Activated T-cell treated with anti-CD3 and anti-CD28 coated beads, Interleukin-2, amount 50 U/mL, for 1 hour (primary cell): ENCODE measurements at regions not wholly inside any gene's neighbourhood (a gene's known extent, or its start where the extent isn't known, plus 50 kb on each side); places are given as distances from the start of the nearest gene placed in this dataset.
"Not testable (repeated sequence)": the region's sequence is repeated elsewhere in the genome, so short reads cannot be mapped to it uniquely, and the experiment has no call there.

ENCODE experiments used
- DNase-seq: peaks from one replicate; pipeline ENCODE4 v3.0.0-alpha.2; 2020

DNA sequence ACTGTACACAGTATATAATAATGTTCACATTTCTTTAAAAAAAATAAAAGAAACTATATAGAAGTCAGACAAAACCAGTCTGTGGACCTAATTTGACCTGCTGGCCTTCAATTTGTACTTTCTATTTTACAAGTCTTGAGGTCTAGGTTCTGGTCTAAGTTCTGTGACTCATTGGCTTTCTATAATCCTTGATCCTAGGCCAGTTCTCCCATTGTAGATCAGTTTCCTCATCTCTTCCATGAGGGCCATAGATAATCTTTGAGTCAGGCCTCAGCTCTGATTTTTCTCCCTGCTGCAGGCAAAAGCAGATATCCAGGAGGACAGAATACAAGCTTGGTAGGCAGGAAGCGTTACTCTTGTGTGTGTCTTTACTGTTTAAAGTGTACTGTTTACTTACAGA, 603.7 kb upstream of the CAMK1G start:
- DNase-seq = no peak

DNA sequence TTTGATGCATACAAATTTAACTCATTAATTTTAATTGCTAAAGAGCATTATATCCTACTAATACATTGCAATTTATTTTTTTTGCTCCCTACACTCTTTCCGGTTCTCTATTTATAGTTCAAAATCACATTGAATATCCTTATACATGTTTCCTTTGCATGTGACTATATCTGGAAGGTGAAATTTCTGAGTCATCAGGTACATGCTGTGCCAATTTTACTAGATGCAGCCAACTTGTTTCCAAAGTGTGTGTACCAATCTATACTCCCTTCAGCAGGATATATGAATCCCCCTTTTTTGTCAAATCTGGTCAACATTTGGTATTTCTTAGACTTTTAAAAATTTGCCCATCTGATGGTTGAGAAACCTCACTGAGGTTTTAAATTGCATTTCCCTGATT, 602.9 kb upstream of the CAMK1G start:
- no peak for DNase-seq

DNA sequence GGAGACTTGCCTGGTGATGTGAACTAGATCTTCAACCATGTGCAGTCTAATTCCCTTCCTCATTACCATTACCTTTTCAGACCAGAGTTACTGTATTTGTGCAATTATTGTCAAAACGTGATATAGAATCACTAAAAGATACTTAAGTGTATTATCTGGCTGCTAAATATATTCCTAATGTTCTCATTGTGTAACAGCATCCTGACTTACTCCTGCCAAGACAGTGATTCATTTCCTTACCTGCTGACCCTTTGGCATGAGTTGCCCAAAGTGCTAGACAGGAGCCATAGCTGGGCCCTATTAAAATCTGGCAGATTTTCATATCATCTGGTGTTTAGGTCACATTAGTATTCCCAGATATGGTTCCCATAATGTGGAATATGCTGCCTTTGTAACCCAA, 598.3 kb upstream of the CAMK1G start:
- DNase-seq = no peak

DNA sequence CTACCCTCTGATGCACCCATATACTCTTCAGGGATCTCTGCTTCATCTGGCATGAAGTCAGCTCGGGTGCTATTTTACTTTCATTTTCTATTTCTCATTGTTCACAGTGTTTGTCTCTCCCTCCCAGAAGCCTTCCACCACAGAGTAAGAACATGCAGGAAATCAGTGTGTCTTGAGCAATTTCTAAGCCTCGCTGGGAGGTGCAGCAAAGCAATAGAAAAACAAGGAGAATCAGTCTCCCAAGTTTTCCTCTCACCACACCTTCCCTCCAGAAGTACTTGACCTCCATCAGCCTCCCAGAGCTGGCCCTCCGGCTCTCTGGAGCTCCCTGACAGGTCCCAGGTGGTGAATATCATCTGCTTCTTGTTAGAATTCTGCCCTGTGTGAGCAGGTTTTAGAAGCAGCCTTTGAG, 594.7 kb upstream of the CAMK1G start:
- DNase-seq = peak; percentile 15

DNA sequence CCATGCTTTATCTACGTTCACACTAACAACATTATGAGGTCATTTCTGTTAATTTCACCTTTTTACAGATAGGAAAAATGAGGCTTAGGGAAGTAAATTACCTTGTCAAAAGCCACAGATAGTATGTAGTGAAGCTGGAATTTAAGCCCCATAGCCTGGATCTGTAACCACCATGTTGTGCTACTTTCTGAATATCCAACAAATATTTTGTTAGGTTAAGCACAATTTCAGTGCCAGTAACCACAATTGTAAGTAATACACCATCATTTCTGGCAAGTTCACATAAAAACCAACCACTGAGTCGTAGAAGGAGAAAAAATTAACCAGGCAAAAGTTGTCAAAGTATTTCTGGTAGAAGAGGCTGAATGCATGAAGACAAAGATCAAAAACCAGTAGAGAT, 593.1 kb upstream of the CAMK1G start:
- DNase-seq = no peak

DNA sequence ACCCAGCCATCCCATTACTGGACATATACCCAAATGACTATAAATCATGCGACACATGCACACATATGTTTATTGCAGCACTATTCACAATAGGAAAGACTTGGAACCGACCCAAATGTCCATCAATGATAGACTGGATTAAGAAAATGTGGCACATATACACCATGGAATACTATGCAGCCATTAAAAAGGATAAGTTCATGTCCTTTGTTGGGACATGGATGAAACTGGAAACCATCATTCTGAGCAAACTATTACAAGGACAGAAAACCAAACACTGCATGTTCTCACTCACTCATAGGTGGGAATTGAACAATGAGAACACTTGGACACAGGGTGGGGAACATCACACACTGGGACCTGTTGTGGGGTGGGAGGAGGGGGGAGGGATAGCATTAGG, 586.5 kb upstream of the CAMK1G start:
- not testable (repeated sequence) for DNase-seq

DNA sequence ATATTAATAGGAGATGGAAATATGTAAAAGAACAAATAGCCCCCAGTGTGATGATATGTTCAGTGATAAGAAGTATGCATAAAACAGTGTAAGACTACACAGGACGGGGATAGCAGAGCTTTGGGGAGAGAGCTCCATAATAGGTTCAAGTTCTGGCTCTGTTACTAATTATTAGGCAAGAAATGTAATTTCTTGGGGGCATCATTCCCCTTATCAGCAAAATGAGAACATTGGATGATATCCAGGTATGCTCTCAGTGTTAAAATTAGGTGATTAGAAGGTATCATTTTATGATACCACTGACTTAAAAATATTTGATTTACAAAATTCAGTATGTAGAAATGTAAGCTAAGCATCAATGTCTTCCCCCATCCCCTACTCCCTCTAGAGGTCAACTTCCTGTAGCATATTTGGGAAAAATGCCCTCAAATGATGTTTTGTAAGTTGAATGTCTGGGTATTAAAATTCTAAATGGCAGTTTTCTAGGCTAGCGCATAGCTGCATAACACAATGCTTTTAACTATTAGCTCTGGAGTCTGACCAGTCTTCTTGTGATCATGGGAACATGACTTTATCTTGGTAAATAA, 585.7 kb upstream of the CAMK1G start:
- no peak for DNase-seq

DNA sequence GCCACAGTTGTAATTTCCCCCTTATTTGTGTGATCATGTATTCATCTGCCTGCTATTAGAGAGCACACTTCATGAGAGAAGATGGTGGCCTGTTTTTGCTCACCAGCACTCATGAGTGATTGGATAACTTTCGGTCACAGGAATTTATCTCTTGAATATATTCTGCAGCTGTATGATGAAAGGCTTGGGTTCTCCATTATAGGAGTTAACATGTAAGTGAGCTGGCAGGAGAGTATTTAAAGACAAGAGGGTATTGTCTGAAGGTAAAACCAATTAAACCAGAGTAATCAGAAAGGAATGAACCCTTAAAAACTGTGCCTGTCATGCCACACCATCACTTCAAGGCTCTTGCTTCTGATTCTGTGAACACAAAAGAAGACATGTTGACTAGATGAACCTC, 574.9 kb upstream of the CAMK1G start:
- DNase-seq = no peak

DNA sequence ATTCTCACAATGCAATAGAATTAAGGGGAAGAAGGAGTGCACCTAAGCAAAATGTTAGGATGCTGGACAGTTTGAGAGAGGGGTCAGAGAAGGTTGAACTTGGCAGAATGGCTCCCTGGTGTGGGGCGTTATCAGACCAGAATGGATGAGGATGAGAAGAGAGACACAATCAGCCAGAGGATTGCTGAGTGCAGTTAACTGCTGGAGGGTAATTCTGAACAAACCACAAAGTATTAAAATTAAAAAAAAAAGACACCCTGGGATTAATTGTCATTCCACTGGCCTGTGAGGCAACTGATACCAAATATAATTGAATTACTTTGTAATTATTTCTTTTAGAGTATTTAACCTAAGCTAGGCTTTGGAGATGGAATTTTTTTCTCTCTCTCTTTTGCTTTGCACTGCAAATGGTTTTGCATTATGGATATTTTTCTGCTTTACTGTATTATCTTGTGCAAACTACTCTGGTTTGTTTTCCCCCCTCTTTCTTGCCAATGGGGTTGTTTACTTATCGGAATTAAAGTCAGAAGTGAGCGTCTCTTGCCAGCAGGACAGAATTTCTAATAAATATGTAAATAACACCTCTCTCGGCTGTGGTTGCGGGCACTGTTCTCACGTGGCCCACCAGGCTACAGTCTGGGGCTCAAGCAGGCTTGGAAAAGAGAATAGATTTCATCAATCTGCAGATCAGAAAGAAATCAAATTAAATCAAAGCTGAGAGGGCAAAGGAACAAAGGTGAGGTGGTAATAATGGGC, 572.9 kb upstream of the CAMK1G start:
- DNase-seq = no peak

DNA sequence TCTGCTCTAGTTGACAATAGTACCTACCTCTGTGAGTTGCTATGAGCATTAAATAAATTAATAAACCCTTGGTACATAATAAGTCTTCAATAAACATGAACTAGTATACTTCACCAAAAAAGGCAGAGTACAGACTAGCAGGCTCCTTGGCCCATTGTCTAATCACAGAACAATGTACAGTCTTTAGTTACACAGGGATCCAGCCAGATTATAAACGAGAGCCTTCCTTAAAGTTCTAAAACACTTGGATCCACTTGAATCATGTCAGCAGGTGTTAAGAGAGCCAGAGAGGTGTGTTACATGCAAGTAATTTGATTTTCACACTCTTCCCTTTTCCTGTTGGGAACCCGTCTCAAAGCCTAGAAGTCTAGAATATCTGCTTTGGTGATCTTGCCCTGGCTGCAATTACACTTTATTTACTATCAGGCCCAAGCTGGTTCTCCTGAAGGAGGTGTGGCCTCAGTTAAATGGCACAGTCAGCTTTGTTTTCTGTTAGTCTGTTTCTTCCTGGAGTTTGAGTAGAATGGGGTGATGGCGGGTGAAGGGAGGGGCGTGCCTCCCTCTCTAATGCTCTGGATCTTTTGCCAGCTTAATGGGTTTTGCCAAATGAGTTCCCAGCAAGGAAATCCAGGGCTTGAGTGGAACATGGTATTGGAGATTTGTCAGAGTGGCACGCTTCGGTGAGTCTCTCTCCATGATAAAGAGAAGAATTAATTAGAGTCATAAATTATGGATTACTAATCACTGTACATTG, 570.9 kb upstream of the CAMK1G start:
- DNase-seq = no peak

DNA sequence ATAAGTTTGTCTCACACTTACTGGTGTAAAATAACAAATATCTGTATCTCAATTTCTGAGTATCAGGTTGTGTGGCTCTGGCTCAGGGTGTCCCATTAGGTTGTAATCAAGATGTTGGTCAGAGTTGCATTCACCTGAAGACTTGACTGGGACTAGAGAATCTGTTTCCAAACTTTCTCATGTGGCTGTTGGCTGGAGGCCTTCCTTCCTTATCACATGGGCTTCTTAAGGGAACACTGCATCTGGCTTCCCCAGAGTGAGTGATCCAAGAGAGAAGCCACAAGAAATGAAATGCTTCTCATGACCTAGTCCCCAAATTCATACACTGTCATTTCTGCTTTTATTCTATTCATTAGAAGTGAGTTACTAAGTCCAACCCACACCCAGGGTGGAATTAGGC, 568.4 kb upstream of the CAMK1G start:
- DNase-seq = no peak

DNA sequence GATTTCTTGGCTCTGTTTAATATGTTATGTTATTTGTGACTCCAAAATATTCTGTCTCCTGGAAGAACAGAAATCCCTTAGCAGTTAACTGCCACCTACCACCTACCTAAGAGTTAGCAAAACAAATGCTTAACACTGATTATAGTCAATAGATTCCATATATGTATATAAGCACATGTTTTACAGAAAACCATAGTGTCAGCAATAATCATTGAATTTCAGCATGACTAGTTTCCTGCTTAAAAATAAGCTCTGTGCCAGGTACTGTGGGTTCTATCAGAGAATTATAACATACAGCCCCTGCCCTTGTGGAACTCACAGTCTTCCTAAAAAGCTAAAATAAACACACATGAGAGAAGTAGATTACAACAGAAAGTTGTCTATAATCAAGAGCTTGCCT, 561.9 kb upstream of the CAMK1G start:
- no peak for DNase-seq

DNA sequence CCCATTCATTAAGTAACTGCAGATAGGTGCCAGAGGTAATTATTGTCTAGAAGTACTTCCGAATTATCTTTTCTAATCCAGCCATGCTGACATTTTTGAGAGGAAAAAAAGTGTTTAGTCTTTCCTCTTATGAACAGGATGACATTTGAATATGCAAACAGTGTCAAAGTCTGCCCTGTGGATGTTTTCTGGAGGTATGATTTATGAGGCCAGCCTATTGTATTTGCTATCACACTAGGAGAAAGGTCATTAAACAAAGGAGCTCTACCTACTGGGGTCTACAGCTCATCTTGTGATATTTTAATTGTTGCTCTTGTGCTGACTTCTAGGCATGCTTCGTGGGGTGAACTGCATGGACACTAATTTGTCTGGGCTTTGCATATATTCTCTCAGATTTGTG, 559.7 kb upstream of the CAMK1G start:
- no peak for DNase-seq

DNA sequence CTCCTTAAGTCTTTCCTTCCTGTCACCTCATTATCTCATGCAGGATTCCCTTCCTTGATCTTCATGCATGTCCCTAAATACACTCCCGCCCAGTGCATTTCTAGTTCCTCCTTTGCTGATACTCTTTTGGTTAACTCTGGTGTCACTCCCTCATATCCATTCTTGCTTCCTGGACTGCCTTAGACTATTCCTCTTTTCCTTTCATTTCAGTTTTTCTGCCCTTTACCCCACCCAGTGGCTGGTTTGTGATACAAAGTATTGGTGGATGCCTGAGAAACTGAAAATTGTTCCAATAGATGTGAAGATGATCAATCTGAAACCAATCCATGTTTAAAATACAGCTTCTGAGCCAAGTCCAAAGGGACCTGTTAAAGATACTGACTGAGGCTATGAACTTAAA, 553.8 kb upstream of the CAMK1G start:
- no peak for DNase-seq

DNA sequence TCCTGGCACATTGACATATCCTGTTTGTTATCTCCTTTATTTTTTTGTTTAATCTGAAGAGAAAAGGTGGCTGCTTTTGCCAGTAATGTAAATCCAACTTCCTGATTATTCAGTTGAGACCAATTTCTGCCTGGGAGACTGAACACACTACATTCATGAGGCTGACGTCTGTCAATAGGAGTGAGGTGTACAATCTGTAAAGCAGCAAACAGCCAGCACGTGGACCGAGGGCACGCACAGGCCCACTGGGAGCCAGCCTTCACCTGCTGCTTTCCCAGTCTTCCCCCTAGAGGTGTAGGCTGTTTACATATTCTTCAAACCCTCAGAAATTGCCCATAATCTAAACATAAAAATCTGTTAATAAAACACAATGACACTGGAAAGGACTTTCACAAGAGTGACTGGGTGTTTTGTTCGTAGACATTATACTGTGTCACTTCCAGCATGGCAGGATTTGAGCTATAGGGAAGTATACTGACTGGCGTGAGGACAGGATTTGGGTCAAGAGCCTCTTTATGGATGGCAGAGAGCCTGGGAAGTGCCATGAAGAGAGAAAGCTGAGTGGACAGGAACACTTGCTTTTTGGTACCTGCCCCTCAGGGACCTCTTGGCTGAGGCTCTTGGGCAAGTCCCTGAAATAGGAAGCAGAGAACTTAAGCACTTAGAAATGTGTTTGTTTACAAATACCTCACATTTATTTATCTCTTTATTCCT, 552.9 kb upstream of the CAMK1G start:
- no peak for DNase-seq

DNA sequence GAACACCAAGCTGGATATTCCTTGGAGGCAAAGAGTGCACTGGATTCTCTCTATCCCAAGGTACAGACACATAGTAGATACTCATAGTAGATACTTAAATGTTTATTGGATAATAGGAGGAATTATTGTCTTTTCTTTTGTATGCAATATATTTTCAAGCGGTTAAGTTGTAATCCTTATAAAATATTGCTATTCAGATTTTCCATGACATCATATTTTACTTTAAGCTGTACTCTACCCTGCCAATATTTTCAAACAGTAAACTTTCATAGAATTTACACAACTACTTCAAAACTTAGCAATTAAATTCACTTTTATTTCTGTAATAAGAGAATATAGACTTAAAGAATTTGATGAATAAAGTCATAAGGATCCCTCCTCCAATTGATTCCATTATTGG, 546.5 kb upstream of the CAMK1G start:
- no peak for DNase-seq

DNA sequence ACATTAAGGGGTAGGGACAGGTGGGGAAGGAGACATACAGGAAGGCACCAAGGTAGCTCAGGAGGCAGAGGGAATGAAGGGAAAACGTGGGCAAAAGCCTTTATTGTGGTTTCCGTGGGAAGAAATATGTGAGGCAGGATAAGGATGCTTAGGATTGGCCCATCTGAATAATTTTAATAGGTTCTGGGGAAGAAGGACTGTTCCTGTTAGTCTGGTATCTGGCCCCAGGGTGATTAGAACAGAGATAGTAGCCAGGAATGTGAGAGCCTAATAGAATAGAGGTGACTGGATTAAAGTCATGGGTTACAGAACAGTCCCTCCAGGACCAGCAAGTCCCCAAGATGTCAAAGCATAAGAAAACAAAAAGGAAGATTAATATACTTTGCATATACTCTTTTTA, 545.2 kb upstream of the CAMK1G start:
- no peak for DNase-seq

DNA sequence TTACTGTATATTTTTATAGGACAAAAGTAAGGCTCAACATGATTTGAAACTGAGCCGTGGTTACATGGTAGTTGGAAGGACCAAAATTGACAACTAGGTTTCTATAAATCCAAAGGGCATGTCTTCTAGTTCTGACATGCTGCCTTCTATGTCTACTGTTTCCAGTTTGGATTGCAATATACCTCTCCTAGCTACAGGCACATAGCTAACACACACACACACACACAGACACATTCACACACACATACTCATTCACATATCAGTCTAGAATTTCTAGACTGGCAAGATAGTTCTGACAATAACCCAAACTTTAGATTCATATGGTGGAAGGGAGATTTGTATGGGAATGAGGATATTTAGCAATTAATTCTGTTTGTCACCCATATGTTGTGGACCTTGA, 544.8 kb upstream of the CAMK1G start:
- DNase-seq = no peak

DNA sequence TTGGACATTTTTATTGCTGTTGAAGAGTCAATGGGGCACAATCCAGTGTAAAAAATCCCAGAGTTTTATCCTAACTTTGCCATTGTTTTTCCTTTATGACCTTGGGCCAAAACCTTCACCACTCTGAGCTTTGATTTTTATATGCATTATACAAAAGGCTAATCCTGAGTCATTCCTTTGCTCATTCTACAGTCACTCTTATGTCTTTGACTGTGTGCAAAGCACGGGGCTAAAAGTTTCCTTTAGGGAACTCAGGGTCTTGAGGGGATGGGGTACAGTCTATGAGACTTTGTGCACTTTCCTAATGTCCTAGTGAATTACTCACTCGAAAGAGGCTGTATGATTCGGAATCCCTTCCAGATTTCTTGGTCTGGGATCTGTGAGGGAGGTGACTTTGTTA, 543.2 kb upstream of the CAMK1G start:
- no peak for DNase-seq

DNA sequence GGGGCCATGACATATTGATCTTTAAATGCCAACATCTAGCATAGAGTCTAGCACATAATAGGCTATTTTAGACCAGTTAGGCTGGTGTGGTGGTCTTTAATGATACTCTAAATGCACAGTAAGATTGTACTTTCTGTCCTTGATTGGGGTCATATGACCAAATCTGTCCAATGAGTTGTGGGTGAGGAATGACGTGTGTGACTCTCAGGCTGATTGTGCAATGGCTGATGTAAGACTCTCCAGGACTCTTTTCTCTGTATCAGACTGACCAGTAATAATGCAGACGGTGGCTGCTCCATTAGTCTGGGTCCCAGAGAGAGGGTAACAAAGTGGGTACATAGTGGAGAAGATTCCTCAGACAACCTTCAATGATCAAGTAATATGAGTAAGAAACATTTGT, 541.6 kb upstream of the CAMK1G start:
- no peak for DNase-seq

DNA sequence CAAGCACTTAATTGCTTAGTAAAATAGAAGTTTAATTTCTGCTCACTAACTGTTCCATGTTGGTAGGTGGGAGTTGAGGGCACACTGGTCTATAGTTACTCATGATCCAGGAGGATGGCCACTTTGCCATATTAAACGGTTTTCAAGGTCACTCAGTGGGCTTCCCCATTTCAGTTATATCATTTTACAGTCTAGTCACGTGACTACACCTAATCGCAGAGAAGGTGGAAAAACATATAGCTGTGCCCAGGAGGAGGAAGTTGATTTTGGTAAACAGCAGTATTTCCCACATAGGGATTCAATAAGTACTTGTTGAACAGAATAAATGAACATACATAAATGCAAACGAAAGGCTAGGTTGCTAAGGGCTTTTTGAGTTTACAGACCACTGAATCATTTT, 541.1 kb upstream of the CAMK1G start:
- no peak for DNase-seq

DNA sequence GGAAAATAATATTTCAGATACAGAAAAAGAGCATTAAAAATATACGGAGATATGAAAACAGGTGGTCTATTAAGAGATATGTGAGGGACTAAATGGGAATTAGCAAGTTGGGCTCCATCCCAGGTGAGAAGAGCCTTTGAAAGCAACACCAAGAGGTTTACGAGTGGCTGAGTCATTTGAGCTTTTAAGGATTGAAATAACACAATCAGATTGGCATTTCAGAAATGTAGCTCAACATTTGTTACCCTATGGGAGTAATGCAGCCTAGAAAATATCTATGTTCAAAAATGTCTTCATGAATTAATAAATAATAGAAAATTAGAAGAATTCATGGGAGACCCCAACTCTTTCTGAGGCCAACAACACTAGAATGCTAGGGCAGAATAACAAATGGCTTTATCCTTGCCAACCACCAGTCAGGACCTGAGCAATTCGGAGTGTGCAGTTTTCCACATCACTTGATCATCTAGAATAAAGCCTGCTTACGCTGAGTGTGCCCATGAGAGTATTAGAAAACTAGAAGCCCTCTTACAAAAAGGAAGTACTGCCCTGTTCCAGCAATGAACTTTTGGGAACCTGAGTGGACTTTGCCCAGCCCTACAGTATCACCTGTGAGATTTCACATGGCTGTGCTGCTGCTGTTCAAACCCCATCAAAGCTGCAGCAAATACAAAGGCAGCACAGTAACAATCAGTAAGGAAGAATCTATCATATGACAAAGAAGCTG, 538.0 kb upstream of the CAMK1G start:
- no peak for DNase-seq

DNA sequence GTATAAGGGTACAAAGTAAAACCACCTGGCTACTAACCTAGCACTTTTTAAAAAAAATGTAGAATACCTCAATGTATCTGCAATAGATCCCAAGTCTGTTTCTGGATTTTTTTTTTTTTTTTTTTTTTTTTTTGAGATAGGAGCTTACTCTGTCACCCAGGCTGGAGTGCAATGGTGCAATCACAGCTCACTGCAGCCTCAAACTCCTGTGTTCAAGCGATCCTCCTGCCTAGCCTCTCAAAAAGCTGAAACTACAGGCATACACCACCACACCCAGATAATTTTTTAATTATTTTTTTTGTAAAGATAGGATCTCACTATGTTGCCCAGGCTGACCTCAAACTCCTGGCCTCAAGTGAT, 537.5 kb upstream of the CAMK1G start:
- DNase-seq = no peak
